Gastroesophageal sphincter (tissue), 4 donors: ENCODE measurements at regions not wholly inside any gene's neighbourhood (a gene's known extent, or its start where the extent isn't known, plus 50 kb on each side); places are given as distances from the start of the nearest gene placed in this dataset.

Experiments
- ATAC-seq: fragments of 150-250 bp; one replicate; pipeline ENCODE4 v1.9.1; 2016; ENCODE audit warnings: mild to moderate bottlenecking, moderate library complexity
- H3K27ac ChIP-seq, 4 donors: fragments of 200-600 bp; sonication (generic) in 3 of 4; 1 replicate in 3 of 4; 2 replicates in 1 of 4; pipeline ENCODE4 v1.5.1; 2016 to 2019
- H3K27me3 ChIP-seq: fragments of 200-600 bp; sonication (generic); one replicate; pipeline ENCODE4 v1.5.1; 2019
- H3K36me3 ChIP-seq, 2 donors: fragments of 200-600 bp; sonication (generic); one replicate each; pipeline ENCODE4 v1.5.1; 2019; ENCODE audit warnings: control low read depth in 1 of 2
- H3K4me1 ChIP-seq, 3 donors: fragments of 200-600 bp; sonication (generic); 1 replicate in 2 of 3; 2 replicates in 1 of 3; pipeline ENCODE4 v1.5.1; 2016 to 2019; ENCODE audit warnings: control low read depth in 2 of 3
- H3K4me3 ChIP-seq, 2 donors: fragments of 200-600 bp; sonication (generic); one replicate each; pipeline ENCODE4 v1.5.1; 2019; ENCODE audit warnings: mild to moderate bottlenecking in 1 of 2, moderate library complexity in 1 of 2
- H3K9me3 ChIP-seq, 3 donors: fragments of 200-600 bp; sonication (generic); one replicate each; pipeline ENCODE4 v1.5.1; 2017 to 2019; ENCODE audit warnings: control low read depth in 2 of 3
- EP300 ChIP-seq: sonication (generic); formaldehyde crosslinking; IDR thresholded peaks from one replicate; pipeline ENCODE4 v1.6.1; 2017; ENCODE audit warnings: antibody characterized with exemption, mild to moderate bottlenecking
- POLR2A ChIP-seq, 2 donors: fragments of 450-650 bp; IDR thresholded peaks; one replicate each; pipeline ENCODE4 v1.6.1; 2017; ENCODE audit warnings: antibody characterized with exemption in 2 of 2, mild to moderate bottlenecking in 2 of 2, moderate library complexity in 1 of 2
- POLR2AphosphoS5 ChIP-seq: sonication (generic); formaldehyde crosslinking; IDR thresholded peaks from one replicate; pipeline ENCODE4 v1.6.1; 2017; ENCODE audit warnings: antibody characterized with exemption
- WGBS, 2 donors: methylation state at CpG; one replicate each; pipeline ENCODE4 v1.1.5; 2018; ENCODE audit warnings: low coverage in 1 of 2; 5-methylcytosine and 5-hydroxymethylcytosine counted together
- TF ChIP-seq, protein P1 (sequence below), 4 experiments: fragments of 200-600 bp in 2 of 4; fragments of 450-650 bp in 2 of 4; sonication (generic) in 1 of 4; IDR thresholded peaks; one replicate each; pipeline ENCODE4 v1.5.1; 2017 to 2019; ENCODE audit warnings: antibody characterized with exemption in 4 of 4, mild to moderate bottlenecking in 2 of 4, moderate library complexity in 2 of 4

DNA sequence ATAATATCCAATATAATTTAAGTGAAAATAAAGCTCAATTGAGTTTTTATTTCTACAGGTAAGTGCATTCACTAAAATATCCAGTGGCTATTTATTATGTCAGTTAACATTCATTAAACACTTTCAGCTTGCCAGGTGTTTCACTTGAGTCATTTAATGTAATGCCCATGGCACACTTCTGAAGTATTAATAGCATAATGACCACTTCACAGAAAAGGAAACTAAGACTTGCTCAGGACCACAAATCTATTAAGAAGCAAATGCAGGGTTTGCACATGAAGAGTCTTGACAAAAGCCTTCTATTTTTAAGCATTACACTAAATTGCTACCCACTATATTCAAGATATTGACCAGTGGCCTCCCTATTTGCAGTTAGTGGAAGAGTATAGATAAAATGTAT lies 612.7 kb downstream of the KCTD8 start:
- H3K9me3 ChIP-seq: no peaks in the 10 kb centered on the region
- no peak overlapping the region for H3K4me3 ChIP-seq
- no peak overlapping the region for H3K27ac ChIP-seq
- ATAC-seq: no peak
- no peak for TF ChIP-seq POLR2A (IDR thresholded peaks at IDR 0.05)
- TF ChIP-seq, protein P1, sequence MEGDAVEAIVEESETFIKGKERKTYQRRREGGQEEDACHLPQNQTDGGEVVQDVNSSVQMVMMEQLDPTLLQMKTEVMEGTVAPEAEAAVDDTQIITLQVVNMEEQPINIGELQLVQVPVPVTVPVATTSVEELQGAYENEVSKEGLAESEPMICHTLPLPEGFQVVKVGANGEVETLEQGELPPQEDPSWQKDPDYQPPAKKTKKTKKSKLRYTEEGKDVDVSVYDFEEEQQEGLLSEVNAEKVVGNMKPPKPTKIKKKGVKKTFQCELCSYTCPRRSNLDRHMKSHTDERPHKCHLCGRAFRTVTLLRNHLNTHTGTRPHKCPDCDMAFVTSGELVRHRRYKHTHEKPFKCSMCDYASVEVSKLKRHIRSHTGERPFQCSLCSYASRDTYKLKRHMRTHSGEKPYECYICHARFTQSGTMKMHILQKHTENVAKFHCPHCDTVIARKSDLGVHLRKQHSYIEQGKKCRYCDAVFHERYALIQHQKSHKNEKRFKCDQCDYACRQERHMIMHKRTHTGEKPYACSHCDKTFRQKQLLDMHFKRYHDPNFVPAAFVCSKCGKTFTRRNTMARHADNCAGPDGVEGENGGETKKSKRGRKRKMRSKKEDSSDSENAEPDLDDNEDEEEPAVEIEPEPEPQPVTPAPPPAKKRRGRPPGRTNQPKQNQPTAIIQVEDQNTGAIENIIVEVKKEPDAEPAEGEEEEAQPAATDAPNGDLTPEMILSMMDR (IDR thresholded peaks at IDR 0.05): no peak
- TF ChIP-seq EP300: no peak
- no peak for TF ChIP-seq POLR2AphosphoS5
- no peaks in the 10 kb centered on the region for H3K4me1 ChIP-seq
- no peaks in the 10 kb centered on the region for H3K27me3 ChIP-seq
- no peaks in the 10 kb centered on the region for H3K36me3 ChIP-seq

DNA sequence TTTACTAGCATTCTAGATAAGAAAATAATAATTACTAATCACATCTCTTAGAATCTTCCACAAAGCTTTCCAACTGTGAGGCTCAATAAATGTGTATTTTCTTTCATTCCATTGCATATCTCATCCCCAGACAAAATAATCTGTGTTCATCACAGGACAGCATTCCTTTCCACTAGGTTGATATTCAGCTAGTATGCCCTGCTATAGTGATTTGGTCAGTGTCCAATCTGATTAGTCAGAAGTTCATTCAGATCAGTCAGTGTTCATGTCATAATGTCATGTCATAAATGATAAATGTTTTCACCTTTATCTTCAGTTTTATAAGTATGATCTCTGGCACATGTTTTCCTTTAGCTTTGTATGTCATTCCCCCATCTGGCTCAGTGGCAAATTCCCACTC lies 611.4 kb downstream of the KCTD8 start:
- Histone ChIP-seq H3K27ac (no peak overlapping the region), H3K4me1 (no peaks in the 10 kb centered on the region), H3K27me3 (no peaks in the 10 kb centered on the region), H3K9me3 (no peaks in the 10 kb centered on the region), H3K4me3 (no peak overlapping the region), H3K36me3 (no peaks in the 10 kb centered on the region)
- TF ChIP-seq, protein P1 (IDR thresholded peaks at IDR 0.05): no peak
- TF ChIP-seq POLR2A (IDR thresholded peaks at IDR 0.05) (no peak), EP300 (no peak), POLR2AphosphoS5 (no peak)
- ATAC-seq: no peak

DNA sequence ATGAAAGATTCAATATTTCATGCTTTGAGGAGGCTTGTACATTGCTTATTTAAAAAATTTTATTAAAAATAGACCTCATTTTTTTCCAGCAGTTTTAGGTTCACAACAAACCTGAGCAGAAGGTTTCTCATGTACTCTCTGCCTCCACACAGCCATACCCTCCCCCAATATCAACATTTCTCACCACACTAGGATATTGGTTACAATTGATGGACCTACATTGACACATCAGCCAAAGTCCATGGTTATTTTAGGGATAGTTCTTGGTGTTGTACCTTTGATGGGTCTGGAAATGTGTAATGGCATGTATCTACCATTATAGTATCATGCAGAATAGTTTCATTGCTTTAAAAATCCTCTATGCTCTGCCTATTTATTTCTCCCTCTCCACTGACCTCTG lies 611.0 kb downstream of the KCTD8 start:
- no peaks in the 10 kb centered on the region for H3K27me3 ChIP-seq
- no peaks in the 10 kb centered on the region for H3K9me3 ChIP-seq
- ATAC-seq: no peak
- no peak overlapping the region for H3K27ac ChIP-seq
- TF ChIP-seq, protein P1 (IDR thresholded peaks at IDR 0.05): no peak
- TF ChIP-seq POLR2AphosphoS5: no peak
- no peak for TF ChIP-seq EP300
- no peak for TF ChIP-seq POLR2A (IDR thresholded peaks at IDR 0.05)
- no peaks in the 10 kb centered on the region for H3K4me1 ChIP-seq
- H3K36me3 ChIP-seq: no peaks in the 10 kb centered on the region
- no peak overlapping the region for H3K4me3 ChIP-seq

DNA sequence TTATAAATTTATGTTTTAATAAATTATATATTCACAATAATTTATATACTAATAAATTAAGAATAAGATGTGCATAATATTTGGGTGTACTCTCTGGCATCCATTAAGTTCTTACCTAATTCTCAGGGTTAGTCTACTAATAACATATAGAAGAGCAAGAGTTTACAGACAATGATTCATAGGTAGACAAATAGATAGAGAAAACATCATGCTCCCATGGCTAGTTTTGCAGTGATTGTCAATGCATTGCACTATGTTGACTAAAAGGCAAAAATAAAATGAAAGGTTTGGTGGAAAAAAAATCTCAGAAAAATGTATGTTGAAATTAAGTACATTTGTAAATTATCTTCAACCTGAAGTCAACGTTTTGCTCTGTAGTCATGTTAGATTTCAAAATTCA lies 606.0 kb downstream of the KCTD8 start:
- no peaks in the 10 kb centered on the region for H3K4me1 ChIP-seq
- ATAC-seq: no peak
- TF ChIP-seq, protein P1 (IDR thresholded peaks at IDR 0.05): no peak
- TF ChIP-seq POLR2A (IDR thresholded peaks at IDR 0.05): no peak
- H3K4me3 ChIP-seq: no peak overlapping the region
- H3K27me3 ChIP-seq: no peaks in the 10 kb centered on the region
- H3K9me3 ChIP-seq: peaks cover 0 to 5% (median 0%) of the 10 kb centered on the region in 3 donors
- no peaks in the 10 kb centered on the region for H3K36me3 ChIP-seq
- WGBS, 2 donors: 35 to 57% methylated on average over 1 of the region's 1 CpG
- no peak overlapping the region for H3K27ac ChIP-seq

DNA sequence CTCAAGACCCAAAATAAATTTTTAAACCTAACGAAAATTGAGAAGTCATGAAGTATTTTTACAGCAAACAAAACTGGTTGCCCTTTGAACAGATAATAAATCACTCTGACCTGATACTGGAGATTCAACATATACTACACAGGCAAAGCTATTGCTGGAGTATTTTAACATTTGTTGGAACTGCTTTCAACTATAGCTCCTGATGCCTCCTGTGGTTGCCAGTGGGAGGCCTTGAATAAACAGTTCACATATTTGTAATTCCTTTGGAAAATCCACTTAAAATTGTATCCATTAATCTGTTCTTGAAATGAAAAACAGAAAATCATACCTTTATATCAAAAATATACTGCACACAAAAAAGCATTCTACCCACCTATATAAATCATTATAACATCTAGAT lies 605.1 kb downstream of the KCTD8 start:
- ATAC-seq: no peak
- H3K27me3 ChIP-seq: no peaks in the 10 kb centered on the region
- WGBS, 2 donors: 6 to 20% methylated on average over 1 of the region's 1 CpG

More for the DNA sequence above, 605.1 kb downstream of the KCTD8 start:
- H3K4me1 ChIP-seq: no peaks in the 10 kb centered on the region
- H3K9me3 ChIP-seq: peaks cover 0 to 5% (median 0%) of the 10 kb centered on the region in 3 donors
- H3K36me3 ChIP-seq: no peaks in the 10 kb centered on the region
- TF ChIP-seq, protein P1 (IDR thresholded peaks at IDR 0.05): no peak
- TF ChIP-seq POLR2A (IDR thresholded peaks at IDR 0.05) (no peak), EP300 (no peak), POLR2AphosphoS5 (no peak)
- H3K4me3 ChIP-seq: no peak overlapping the region
- H3K27ac ChIP-seq: no peak overlapping the region
